HG03280 (cell line): ENCODE measurements at regions not wholly inside any gene's neighbourhood (a gene's known extent, or its start where the extent isn't known, plus 50 kb on each side); places are given as distances from the start of the nearest gene placed in this dataset.

Source experiments
- ATAC-seq: cut with Tn5 transposase; IDR thresholded peaks from one replicate; pipeline ENCODE4 v1.9.1; 2021; ENCODE audit warnings: mild to moderate bottlenecking, moderate library complexity; ENCODE audit not compliant: unreplicated experiment

GRCh38 chr2:60172801-60173200 lies 380.7 kb downstream of the BCL11A start:
- no peak for ATAC-seq

- no peak for ATAC-seq
Observed at GRCh38 chr2:60170272-60170671, 383.2 kb downstream of the BCL11A start.

GRCh38 chr2:60168247-60168646 lies 385.2 kb downstream of the BCL11A start:
- ATAC-seq: no peak

GRCh38 chr2:60167089-60167488 lies 386.4 kb downstream of the BCL11A start:
- no peak for ATAC-seq

GRCh38 chr2:60163691-60164090 lies 389.8 kb downstream of the BCL11A start:
- ATAC-seq: no peak

- no peak for ATAC-seq
Observed at GRCh38 chr2:60159519-60159918, 393.9 kb downstream of the BCL11A start.

GRCh38 chr2:60158262-60158661 lies 395.2 kb downstream of the BCL11A start:
- ATAC-seq: peak; percentile 74

GRCh38 chr2:60157283-60157682 lies 396.2 kb downstream of the BCL11A start:
- no peak for ATAC-seq

GRCh38 chr2:60154142-60154541 lies 399.3 kb downstream of the BCL11A start:
- no peak for ATAC-seq

- ATAC-seq: no peak
Observed at GRCh38 chr2:60152226-60152833, 401.1 kb downstream of the BCL11A start.

GRCh38 chr2:60149176-60149575 lies 404.3 kb downstream of the BCL11A start:
- no peak for ATAC-seq

GRCh38 chr2:60148716-60149115 lies 404.7 kb downstream of the BCL11A start:
- no peak for ATAC-seq

- no peak for ATAC-seq
Observed at GRCh38 chr2:60140185-60140584, 413.3 kb downstream of the BCL11A start.

- ATAC-seq: no peak
Observed at GRCh38 chr2:60136913-60137312, 416.5 kb downstream of the BCL11A start.

- ATAC-seq: no peak
Observed at GRCh38 chr2:60127191-60127590, 426.3 kb downstream of the BCL11A start.

- ATAC-seq: no peak
Observed at GRCh38 chr2:60125611-60126426, 427.6 kb downstream of the BCL11A start.

GRCh38 chr2:60119778-60120177 lies 433.7 kb downstream of the BCL11A start:
- no peak for ATAC-seq

GRCh38 chr2:60118917-60119316 lies 434.5 kb downstream of the BCL11A start:
- no peak for ATAC-seq

- ATAC-seq: no peak
Observed at GRCh38 chr2:60118061-60118460, 435.4 kb downstream of the BCL11A start.

GRCh38 chr2:60116161-60116875 lies 437.1 kb downstream of the BCL11A start:
- no peak for ATAC-seq

- no peak for ATAC-seq
Observed at GRCh38 chr2:60109744-60110143, 443.7 kb downstream of the BCL11A start.
